T1000 (cell line): ENCODE measurements at regions not wholly inside any gene's neighbourhood (a gene's known extent, or its start where the extent isn't known, plus 50 kb on each side); places are given as distances from the start of the nearest gene placed in this dataset.

ENCODE experiments used
- DNase-seq: peaks from one replicate; lab custom pipeline; 2025; ENCODE audit warnings: mixed read lengths; lab: John Stamatoyannopoulos, UW

DNA sequence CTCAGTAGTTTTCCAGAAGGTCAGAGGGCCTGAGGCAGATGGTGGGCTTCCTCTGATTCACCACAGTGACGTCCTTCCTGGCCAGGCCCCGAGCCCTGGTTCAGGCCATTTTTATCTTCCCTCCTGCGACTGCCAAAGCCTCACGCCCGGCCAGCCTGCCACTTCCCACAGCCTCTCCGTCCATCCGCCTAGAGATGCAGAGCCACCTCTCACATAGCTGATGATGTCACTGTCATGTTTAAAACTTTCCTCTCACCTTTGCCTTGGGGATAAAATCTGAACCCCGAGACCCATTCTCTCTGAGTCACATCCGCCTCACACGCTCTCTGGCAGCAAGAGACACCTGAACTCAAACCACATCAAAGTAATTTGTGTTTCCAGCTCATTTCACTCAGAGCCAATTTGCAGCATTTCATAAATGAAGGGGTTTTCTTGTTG lies 175.3 kb downstream of the QDPR start:
- DNase-seq: no peak

DNA sequence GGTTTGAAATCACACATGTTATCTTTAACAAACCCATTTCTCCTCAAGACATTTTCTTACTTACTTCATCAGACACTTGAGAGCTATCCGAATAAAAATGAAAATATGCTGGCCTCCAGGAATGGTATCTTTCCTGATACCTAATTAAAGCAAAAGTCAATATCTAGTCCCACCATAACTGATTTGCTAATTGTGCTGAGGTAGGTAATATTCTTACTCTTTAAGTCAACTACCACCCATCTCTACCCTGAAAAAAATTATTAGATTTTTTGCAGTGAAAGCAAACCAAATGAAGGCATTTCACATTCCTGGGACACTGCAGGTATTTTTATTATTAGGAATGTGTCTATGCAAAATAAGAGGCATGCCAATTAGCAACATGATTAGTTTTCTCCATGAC lies 175.8 kb downstream of the QDPR start:
- no peak for DNase-seq

DNA sequence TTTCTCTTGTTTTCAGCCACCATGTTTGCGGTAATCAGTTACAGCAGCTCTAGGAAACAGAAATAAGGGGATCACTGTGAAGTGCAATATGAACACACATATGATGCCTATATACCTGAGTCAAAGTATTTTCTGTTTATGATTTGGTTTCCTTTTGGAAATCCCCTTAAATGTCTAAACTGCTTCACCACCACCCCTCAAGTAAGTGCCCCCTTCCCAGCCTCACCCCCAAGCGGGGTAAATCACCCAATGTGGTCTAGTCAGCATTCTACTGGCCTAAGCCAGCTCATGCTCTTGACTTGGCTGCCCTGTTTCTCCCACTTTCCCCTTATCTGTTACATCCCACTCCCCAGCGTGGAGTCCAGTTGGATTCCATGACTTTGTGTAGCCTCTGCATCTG lies 176.5 kb downstream of the QDPR start:
- no peak for DNase-seq

DNA sequence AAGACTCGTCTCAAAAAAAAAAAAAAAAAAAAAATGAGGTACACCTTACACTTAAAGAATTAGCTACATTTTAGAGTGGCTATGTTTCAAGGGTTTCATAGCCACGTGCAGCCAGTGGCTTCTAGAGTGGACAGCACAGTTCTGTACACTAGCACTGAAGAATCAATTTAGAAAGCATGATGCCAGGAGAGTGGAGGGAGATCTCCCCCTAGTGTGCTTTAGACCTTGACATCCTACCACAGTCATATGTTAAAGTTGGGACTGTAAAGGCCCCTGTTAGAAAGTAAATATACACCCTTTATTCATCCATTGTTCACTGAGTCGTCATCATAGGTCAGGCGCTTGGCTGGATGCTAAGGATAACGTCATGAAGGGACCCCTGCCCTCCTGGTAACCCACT lies 179.4 kb downstream of the QDPR start:
- no peak for DNase-seq

DNA sequence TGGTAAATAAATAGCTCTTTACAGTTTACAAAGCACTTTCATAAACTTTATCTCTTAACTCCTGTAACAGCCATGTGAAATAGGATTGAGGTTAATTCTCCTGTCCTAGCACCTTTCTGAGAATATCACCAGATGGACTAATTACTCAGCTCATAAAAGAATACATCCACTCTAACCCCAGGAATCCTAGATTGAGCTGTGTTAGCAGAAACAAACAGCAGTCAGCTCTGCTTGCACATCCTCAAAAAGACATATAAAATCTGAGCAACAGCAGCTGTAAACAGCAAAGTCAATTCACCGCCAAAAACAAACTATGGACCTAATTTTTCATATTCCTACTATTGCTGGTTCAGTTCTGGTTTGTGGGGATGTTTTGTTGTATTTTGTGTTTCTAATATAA lies 182.8 kb downstream of the QDPR start:
- DNase-seq: no peak

DNA sequence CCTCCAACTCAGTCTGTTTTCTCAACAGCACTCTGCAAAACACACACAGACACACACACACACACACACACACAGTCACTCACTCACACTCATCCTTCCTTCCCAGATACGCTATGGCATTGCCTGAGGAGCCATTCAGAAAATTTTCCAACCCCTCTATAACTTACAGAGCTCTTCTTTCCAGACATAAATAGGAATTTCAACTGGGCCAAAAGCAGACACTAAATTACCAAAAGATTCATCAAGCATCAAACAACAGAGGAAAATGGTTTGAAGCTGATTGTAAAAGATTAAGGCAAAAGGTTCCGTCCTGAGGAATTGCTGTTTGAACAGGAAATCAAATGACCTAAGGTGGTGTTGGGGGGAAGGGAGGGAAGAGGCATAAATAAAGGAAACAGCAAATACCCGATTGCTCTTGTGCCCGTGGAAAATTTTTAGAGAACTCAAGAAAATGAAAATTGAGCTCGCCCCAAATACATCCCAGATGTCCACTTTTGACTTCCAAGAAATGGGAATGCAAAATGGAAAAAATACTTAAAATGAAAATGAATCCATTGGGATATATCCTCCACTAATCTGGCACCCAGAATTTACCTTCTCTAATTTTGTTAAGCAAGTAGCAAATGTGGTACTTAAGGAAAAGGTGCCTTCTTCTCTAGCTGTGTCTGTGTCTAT lies 183.6 kb downstream of the QDPR start:
- no peak for DNase-seq

DNA sequence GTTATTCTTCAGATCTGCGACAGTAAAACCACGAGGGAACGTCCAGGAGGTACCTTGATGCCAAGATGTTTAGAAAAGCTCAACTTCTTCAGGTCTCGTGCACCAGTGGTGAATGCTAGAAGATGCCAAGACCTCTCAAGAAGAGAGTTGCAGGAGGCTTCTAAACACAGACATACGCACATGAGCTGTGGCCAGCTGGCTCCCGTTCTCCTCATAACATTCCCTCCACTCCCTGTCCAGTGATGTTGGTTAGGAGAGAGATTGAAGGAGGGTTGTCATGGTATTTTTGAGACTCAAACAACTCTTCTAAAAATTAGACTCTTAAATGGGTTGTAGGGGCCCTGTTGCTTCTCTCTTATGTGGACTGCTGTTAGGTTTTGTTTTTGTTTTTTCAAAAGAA lies 184.3 kb downstream of the QDPR start:
- DNase-seq: no peak

DNA sequence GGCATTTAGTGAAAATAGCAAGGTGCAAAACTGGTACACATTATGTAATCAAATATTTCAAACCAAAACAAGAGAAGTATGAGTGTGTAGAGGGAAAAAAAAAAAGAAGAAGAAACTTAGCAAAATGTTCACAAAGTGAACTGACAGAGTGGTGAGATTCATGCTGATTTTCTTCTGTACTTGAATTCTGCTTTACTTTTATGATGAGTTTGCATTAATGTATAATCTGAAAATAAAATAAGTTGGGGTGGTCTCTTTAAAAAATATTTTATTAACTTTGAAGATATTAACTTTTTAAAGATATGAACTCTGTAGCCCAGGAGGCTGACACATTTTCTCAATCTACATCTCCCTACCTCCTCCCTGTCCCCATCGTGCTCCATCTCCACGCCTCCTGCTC lies 185.1 kb downstream of the QDPR start:
- no peak for DNase-seq

DNA sequence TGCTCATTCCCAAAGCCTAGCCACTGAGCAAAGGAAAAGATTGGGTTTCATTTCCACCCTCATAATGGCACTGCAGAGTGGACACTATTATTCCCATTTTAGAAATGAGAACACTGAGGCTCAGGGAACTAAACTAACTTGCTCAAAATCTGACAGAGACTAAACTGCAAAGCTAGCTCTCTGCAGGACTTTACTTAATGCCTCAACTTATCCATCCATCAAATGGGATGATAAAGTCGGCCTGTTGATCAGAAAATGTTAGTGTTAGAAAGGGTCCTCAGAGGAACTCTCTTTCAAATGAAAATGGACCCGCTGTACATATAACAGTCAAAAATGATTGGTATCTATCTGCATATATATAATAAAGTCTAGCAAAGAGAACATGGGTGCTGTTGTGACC lies 186.8 kb downstream of the QDPR start:
- DNase-seq: no peak

DNA sequence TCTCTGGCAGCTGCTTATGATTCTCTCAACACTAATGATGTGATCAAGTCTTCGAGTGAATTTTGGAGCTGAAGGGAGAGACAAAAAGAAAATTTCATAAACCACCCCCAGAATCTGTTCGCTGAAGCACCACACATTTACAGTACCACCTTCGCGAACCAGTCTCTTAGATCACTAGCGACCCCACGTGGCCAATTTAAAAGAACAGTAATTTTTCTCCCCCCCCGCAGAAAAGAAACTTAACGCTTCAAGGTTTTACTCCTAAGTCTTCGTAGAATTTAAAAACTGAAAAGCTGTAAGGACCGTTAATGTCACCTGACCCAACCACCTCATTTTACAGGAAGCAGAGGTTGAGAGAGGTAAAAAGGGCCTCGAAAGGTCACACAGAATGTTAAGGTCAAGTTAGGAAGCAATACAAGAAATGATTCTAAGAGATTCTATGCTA lies 187.5 kb downstream of the QDPR start:
- peak; percentile 12 for DNase-seq

DNA sequence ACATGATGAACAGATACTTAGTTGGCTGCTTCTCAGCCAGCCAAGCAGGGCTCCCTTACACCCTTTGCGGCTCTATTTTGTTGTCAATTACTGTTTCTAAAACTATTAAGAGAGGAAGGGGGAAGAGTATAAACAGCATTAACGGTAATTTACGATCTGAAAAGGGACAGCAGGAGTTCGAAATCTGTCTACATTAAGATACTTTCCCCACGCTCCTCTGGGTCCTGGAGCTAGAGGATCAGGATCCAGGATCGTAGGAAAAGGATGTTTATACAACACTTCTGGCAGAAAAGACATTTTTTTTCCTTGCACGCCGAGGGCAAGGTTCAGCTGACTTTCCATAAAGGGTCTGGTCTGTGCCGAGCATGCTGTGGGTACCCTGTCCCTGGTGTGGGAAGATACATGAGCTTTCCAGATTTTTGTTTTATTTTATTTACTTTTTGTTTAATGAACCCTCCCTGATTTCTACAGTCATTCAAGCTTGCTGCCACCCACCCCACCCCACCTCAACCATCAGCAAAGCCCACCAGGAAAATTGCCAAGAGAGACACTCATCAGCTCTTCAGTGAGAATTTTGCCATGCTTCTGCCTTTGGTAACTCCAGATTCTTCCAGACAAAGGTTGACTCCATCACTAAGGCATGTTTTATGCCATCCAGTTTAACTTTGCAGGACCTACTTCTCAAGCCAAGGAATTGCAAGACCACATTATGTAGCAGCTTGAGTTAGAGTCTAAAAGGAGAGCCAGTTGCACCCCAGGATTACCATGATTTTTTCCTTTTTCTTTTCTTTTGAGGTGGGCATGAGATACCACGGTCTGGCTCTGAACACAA lies 188.1 kb downstream of the QDPR start:
- DNase-seq: no peak

DNA sequence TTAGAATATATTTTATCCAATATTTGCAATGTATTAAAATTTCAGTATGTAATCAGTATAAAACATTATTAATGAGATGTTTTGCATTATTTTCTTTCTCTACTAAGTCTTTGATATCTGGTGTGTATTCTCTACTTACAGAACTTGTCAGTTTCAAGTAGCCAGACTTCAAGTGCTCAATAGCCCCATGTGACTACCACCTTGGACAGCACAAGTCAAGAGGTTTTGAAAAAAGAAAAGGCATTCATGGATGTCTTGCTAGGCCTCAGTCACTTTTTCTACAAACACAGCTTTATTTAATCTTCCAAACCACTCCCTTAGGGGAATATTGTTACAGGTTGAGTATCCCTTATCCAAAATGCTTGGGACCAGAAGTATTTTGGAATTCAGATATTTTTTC lies 189.4 kb downstream of the QDPR start:
- DNase-seq: no peak

DNA sequence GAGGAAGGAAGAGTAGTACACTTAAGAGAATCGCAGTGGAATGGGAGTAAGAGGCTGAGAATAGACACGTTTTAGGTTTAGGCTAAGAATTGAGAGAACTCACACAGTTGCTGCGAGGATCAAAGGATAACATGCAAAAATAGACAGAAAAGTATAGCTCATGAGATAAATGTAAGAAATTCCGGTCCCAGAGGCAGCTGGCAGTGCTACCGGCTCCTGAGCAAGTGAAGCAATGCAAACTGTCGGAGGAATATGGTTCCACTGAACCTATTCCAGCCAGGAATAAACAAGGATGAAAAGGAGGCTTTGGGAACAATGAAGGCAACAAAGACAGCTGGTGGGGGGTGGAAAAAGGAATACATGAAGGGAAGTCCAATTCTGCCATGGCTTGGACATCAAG lies 191.8 kb downstream of the QDPR start:
- no peak for DNase-seq

DNA sequence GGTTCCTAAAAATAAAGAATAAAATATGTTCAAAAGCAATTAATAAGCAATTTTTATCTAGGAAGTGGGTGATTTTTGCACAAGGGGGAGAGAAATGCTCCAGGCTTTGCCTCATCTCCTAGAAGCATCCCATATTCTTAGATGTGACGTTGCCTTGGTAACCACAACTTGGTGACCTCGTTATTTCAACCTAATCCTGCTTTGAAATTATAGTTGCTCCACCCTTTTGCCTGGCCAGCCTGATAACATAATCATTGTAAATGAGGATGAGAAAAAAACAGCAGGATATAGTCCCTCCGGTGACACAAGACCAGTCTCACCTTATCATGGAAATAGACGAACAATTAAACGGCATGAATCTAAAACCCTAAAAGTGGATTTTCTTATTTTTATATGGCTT lies 194.4 kb downstream of the QDPR start:
- no peak for DNase-seq

DNA sequence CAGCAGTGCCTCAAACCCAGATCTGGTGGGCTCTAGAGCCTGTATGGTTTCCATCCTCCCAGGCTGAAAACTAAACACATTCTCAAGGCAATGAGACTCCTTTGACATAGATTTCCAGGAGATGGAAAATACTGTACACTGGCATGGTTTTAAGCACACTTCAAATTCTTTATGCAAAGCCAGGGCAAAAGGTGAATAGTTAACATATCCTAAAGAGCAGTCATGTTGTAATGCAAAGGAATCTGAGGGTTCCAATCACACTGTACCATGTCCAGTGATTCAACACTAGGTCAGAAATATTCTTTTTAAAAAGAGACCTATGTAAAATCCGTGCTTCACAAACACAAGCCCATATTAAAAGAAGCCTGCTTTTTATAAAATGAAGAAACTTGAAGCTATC lies 195.3 kb downstream of the QDPR start:
- DNase-seq: no peak

DNA sequence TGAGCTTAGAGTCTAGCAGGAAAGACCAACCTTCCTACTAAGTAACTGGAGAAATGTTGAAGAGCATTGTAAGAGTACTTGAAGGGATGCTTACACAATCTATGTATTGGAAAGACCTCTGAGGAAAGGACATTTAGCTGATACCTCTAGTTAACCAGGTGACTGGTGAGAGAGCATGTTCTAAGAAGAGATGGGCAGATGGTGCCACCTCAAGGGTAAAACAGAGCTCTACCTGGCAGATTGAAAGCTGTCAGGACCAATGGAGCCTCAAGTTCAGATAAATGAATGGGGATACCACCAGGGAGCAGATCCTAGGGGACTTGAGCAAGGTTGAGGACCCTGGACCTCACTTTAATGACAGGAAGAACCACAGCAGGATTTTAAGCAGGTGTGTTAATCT lies 196.4 kb downstream of the QDPR start:
- no peak for DNase-seq

DNA sequence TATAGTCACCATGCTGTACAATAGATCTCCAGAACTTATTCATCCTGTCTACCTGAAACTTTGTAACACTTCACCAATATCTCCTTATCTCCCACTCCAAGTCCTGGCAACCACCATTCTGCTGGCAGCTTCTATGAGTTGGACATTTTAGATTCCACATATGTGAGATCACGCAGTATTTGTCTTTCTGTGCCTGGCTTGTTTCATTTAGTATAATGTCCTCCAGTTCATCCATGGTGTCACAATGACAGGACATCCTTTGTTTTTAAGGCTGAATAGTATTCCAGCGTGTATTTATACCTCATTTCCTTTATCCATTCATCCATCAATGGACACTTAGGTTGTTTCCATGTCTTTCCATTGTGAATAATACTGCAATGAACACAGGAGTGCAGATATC lies 198.7 kb downstream of the QDPR start:
- DNase-seq: no peak

DNA sequence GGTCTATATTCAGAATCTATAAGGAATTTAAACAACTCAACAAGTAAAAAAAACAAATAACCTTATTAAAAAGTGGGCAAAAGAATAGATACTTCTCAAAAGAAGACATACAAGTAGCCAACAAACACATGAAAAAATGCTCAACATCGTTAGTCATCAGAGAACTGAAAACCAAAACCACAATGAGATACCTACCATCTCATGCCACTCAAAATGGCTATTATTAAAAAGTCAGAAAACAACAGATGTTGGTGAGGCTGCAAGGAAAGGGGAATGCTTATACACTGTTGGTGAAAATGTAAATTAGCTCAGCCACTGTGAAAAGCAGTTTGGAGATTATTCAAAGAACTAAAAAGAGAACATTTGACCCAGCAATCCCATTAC lies 201.6 kb downstream of the QDPR start:
- no peak for DNase-seq

DNA sequence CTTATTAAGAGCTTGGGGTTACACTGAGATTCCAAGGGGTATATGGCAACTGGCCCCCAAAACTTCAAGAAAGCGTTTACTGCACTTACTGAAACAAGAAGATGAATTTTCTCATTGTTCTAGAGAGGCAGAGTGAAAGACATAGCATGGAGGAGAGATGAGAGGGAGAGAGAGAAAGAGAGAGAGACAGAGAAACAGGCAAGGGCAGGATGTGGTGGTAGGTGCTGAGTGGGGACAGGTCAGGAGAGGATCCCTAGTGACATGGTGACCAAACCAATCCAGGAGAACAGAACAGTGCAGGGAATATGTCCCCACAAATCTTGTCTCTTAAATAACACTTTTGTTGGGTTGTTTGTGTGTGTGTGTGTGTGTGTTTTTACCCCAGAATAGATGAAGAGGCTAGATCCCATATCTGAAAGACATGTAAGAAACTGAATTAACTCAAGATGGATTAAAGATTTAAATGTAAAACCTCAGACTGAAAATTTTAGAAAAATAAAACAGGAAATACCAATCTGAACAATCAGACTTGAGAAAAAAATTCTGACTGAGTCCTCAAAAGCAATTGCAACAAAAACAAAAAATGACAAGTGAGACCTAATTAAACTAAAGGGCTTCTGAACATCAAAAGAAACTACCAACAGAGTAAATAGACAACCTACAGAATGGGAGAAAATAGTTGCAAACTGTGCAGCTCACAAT lies 202.2 kb downstream of the QDPR start:
- no peak for DNase-seq

DNA sequence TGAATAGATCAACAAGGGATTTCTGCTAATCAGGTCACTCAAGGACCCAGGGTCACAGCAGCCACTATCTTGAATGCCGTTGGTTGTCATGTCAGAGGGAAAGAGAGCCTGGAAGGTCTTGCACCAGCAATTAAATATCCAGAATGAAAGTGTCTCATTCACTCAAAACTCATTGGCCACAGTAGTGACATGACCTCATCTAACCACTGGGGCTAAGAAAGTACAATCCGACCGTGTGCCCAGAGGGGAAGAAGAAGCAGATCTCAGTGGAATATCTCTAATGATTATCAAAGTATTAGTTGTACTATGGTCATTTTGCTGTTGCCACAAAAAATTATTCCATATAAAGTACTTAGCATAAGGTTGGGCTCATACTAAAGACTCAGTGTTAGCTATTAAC lies 210.0 kb downstream of the QDPR start:
- DNase-seq: no peak

DNA sequence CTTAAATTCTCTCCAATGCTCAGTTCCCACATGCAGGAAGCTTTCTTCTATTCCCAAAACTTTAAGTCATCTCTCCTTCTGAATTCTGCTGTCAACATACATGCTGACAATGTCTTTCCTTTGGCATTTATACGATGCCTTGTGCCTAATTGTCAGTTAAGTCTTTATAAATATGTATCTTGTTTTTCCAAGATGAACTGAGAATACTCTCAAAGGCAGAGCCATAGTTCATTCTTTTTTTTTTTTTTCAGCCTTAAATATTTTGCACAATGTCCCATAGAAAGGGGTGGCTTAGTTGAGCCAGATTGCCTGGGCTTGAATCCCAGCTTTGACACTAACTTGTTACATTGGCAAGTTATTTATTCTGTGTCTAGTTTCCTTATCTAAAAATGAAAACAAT lies 210.6 kb downstream of the QDPR start:
- no peak for DNase-seq

DNA sequence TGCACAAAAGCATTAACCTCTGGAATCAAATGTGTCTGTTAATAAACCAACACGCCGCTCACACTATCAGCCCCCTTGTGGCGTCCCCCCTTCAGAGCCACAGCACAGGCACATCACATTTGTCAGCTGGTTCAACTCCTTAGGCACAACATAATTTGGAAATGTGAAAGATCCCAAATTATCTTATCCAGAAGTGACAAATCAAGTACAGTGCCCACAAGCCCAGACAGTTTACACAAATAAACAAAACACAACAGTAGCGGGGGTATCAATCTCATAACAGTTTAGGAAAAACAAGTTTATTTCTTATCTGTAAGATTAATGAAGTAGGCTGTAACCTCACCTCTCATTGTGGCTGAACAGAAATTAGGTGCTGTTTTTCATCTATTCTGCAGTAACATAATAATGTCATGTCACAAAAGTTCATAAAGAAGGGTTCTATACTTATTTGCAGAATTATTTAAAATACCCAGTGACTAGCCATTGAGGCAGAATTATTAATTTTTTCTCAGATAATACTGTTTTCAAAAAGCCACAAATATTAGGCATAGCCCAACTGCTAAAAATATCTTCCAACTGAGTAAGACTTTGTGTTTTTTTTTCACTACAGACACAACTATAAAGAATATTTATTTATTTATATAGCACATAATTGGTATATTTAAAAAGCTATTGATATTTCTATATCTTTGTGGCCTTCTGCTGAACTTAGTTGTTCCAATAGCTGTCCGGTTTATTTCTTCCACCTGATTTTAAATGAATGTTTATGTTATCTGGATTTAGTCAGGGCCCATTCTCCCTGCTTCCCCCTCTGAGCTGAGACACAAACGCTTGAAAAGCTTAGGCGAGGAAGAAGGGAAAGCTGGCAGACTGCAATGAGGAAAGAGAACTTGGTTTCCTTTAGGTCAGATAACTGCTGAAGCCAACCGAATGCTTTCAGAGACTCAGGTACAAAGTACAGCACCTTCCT lies 214.7 kb downstream of the QDPR start:
- DNase-seq: no peak
